H9 (cell line): ENCODE measurements at regions not wholly inside any gene's neighbourhood (a gene's known extent, or its start where the extent isn't known, plus 50 kb on each side); places are given as distances from the start of the nearest gene placed in this dataset.

Experiments used
- DNase-seq: peaks from one replicate; pipeline ENCODE4 v3.0.0-alpha.2; 2017
- H2AFZ ChIP-seq: one replicate; pipeline ENCODE4 v1.6.1; 2013; ENCODE audit warnings: mild to moderate bottlenecking, low read length, control low read depth, moderate library complexity
- H2AK5ac ChIP-seq: 2 replicates; pipeline ENCODE4 v1.6.1; 2013; ENCODE audit warnings: low read length, control low read depth, mixed read lengths; ENCODE audit not compliant: insufficient read length
- H2BK120ac ChIP-seq: one replicate; pipeline ENCODE4 v1.6.1; 2013; ENCODE audit warnings: low read depth, mild to moderate bottlenecking, low read length, control low read depth, inconsistent platforms; ENCODE audit not compliant: poor library complexity, severe bottlenecking
- H2BK12ac ChIP-seq: 2 replicates; pipeline ENCODE4 v1.6.1; 2013; ENCODE audit warnings: low read length, control low read depth, mixed read lengths, low read depth; ENCODE audit not compliant: insufficient read length
- H2BK15ac ChIP-seq: 2 replicates; pipeline ENCODE4 v1.6.1; 2013; ENCODE audit warnings: low read depth, low read length, control low read depth
- H2BK20ac ChIP-seq: one replicate; pipeline ENCODE4 v1.6.1; 2013; ENCODE audit warnings: low read depth, mild to moderate bottlenecking, low read length, control low read depth, inconsistent platforms; ENCODE audit not compliant: poor library complexity, severe bottlenecking
- H2BK5ac ChIP-seq: 2 replicates; pipeline ENCODE4 v1.6.1; 2013; ENCODE audit warnings: low read length, control low read depth, mixed read lengths; ENCODE audit not compliant: insufficient read length
- H3K14ac ChIP-seq: 2 replicates; pipeline ENCODE4 v1.6.1; 2013; ENCODE audit warnings: low read length, control low read depth; ENCODE audit not compliant: insufficient read depth
- H3K18ac ChIP-seq: 2 replicates; pipeline ENCODE4 v1.6.1; 2013; ENCODE audit warnings: low read depth, mild to moderate bottlenecking, mixed read lengths, low read length, control low read depth; ENCODE audit not compliant: insufficient read length
- H3K23ac ChIP-seq: 2 replicates; pipeline ENCODE4 v1.6.1; 2013; ENCODE audit warnings: low read length, control low read depth, mixed read lengths, low read depth; ENCODE audit not compliant: insufficient read length
- H3K23me2 ChIP-seq: 2 replicates; pipeline ENCODE4 v1.6.1; 2013; ENCODE audit warnings: low read depth, mild to moderate bottlenecking, mixed read lengths, low read length, control low read depth; ENCODE audit not compliant: insufficient read length, poor library complexity, severe bottlenecking
- H3K27ac ChIP-seq: 2 replicates; pipeline ENCODE4 v1.5.1; 2013; ENCODE audit warnings: low read length, control low read depth, mixed read lengths, low read depth; ENCODE audit not compliant: insufficient read length
- H3K27me3 ChIP-seq: 2 replicates; pipeline ENCODE4 v1.6.1; 2013; ENCODE audit warnings: low read length, control low read depth, inconsistent platforms; ENCODE audit not compliant: insufficient read depth
- H3K4ac ChIP-seq: 2 replicates; pipeline ENCODE4 v1.6.1; 2013; ENCODE audit warnings: low read depth, mild to moderate bottlenecking, control low read depth, inconsistent platforms, low read length, moderate library complexity
- H3K4me1 ChIP-seq: 2 replicates; pipeline ENCODE4 v1.6.1; 2013; ENCODE audit warnings: low read length, control low read depth, inconsistent platforms; ENCODE audit not compliant: insufficient read depth
- H3K4me2 ChIP-seq: 2 replicates; pipeline ENCODE4 v1.6.1; 2013; ENCODE audit warnings: low read length, control low read depth, mixed read lengths; ENCODE audit not compliant: insufficient read length, insufficient read depth
- H3K56ac ChIP-seq: 2 replicates; pipeline ENCODE4 v1.6.1; 2013; ENCODE audit warnings: low read depth, mild to moderate bottlenecking, mixed read lengths, low read length, control low read depth; ENCODE audit not compliant: insufficient read length
- H3K79me1 ChIP-seq: 2 replicates; pipeline ENCODE4 v1.6.1; 2013; ENCODE audit warnings: low read depth, mild to moderate bottlenecking, moderate library complexity, low read length, control low read depth, inconsistent platforms; ENCODE audit not compliant: insufficient read depth, poor library complexity, severe bottlenecking
- H3K79me2 ChIP-seq: 2 replicates; pipeline ENCODE4 v1.6.1; 2013; ENCODE audit warnings: low read length, control low read depth, inconsistent platforms; ENCODE audit not compliant: insufficient read depth
- H3K9ac ChIP-seq: 2 replicates; pipeline ENCODE4 v1.6.1; 2013; ENCODE audit warnings: low read length, control low read depth, mixed read lengths; ENCODE audit not compliant: insufficient read length; ENCODE audit errors: extremely low read depth
- H3K9me3 ChIP-seq: one replicate; pipeline ENCODE4 v1.6.1; 2013; ENCODE audit warnings: low read depth, low read length, inconsistent platforms; ENCODE audit not compliant: control insufficient read depth
- H3T11ph ChIP-seq: one replicate; pipeline ENCODE4 v1.6.1; 2013; ENCODE audit warnings: mild to moderate bottlenecking, low read length, control low read depth, inconsistent platforms
- H4K20me1 ChIP-seq: one replicate; pipeline ENCODE4 v1.6.1; 2013; ENCODE audit not compliant: control insufficient read depth, insufficient read length, insufficient read depth
- H4K5ac ChIP-seq: 2 replicates; pipeline ENCODE4 v1.6.1; 2013; ENCODE audit warnings: low read depth, mild to moderate bottlenecking, mixed read lengths, low read length, control low read depth; ENCODE audit not compliant: insufficient read length
- H4K8ac ChIP-seq: replicated peaks from 2 replicates; pipeline ENCODE4 v1.6.1; 2013; ENCODE audit warnings: low read length, control low read depth, mixed read lengths, low read depth; ENCODE audit not compliant: insufficient read length
- H4K91ac ChIP-seq: 2 replicates; pipeline ENCODE4 v1.6.1; 2013; ENCODE audit warnings: low read depth, mild to moderate bottlenecking, moderate library complexity, mixed read lengths, low read length, control low read depth; ENCODE audit not compliant: insufficient read length
- H3K27ac Mint-ChIP-seq, 3 experiments: 2 replicates in 2 of 3; 3 replicates in 1 of 3; pipeline ENCODE4 v1.8.0; 2020 to 2021; ENCODE audit warnings: mixed read lengths in 3 of 3, mild to moderate bottlenecking in 1 of 3, moderate library complexity in 1 of 3
- H3K27me3 Mint-ChIP-seq: 2 replicates; pipeline ENCODE4 v1.8.0; 2021; ENCODE audit warnings: low read depth, mild to moderate bottlenecking, moderate library complexity, mixed read lengths
- H3K36me3 Mint-ChIP-seq, 3 experiments: 2 replicates in 2 of 3; 3 replicates in 1 of 3; pipeline ENCODE4 v1.8.0; 2020 to 2021; ENCODE audit warnings: low read depth in 3 of 3, mixed read lengths in 3 of 3; ENCODE audit not compliant: insufficient read depth in 1 of 3
- H3K4me1 Mint-ChIP-seq, 2 experiments: 2 replicates each; pipeline ENCODE4 v1.8.0; 2020; ENCODE audit warnings: mixed read lengths in 2 of 2
- H3K4me3 Mint-ChIP-seq, 2 experiments: 2 replicates in 1 of 2; 3 replicates in 1 of 2; pipeline ENCODE4 v1.8.0; 2020 to 2021; ENCODE audit warnings: mild to moderate bottlenecking in 2 of 2, mixed read lengths in 2 of 2, moderate library complexity in 1 of 2
- H3K9me3 Mint-ChIP-seq, 2 experiments: 2 replicates in 1 of 2; 3 replicates in 1 of 2; pipeline ENCODE4 v1.8.0; 2020; ENCODE audit warnings: mild to moderate bottlenecking in 2 of 2, mixed read lengths in 2 of 2, moderate library complexity in 1 of 2
- CTCF ChIP-seq: fragments of 200-600 bp; sonication (generic); conservative IDR thresholded peaks from 3 replicates; pipeline ENCODE4 v1.8.0; 2021; ENCODE audit warnings: antibody characterized with exemption, mild to moderate bottlenecking
- WGBS: extraction: QIAGEN DNeasy Blood & Tissue Kit; methylation state at CpG from one replicate; pipeline ENCODE4 v1.1.7; 2013; ENCODE audit warnings: missing lambda C conversion rate, low lambda C conversion rate, mixed read lengths; ENCODE audit not compliant: insufficient read length; ENCODE audit errors: extremely low coverage; 5-methylcytosine and 5-hydroxymethylcytosine counted together

- no peak overlapping the region for H2BK12ac ChIP-seq
- no peak overlapping the region for H2BK15ac ChIP-seq
- H3K23me2 ChIP-seq: no peaks in the 10 kb centered on the region
- no peak for DNase-seq
- H4K91ac ChIP-seq: no peak overlapping the region
- no peak overlapping the region for H2BK5ac ChIP-seq
- no peak overlapping the region for H3K18ac ChIP-seq
- no peaks in the 10 kb centered on the region for H3K79me2 ChIP-seq
- Mint-ChIP-seq H3K4me3 (no peak overlapping the region), H3K9me3 (peaks cover 0 to 3% of the 10 kb centered on the region in 2 experiments; a peak in 1 of 5 replicates), H3K27me3 (no peaks in the 10 kb centered on the region; the same call in 1 of the 2 replicates), H3K27ac (no peak overlapping the region), H3K36me3 (no peaks in the 10 kb centered on the region), H3K4me1 (no peaks in the 10 kb centered on the region)
- H3K9ac ChIP-seq: no peak overlapping the region
- no peak overlapping the region for H3K4me2 ChIP-seq
- H4K20me1 ChIP-seq: no peaks in the 10 kb centered on the region
- no peak for TF ChIP-seq CTCF
- no peak overlapping the region for H3K23ac ChIP-seq
- H2AFZ ChIP-seq: no peak overlapping the region
- no peaks in the 10 kb centered on the region for H3K9me3 ChIP-seq
- no peaks in the 10 kb centered on the region for H3K79me1 ChIP-seq
- no peak overlapping the region for H2BK20ac ChIP-seq
- no peak overlapping the region for H2AK5ac ChIP-seq
- H3K27ac ChIP-seq: no peak overlapping the region
- H3K4me1 ChIP-seq: no peaks in the 10 kb centered on the region
- no peak overlapping the region for H4K5ac ChIP-seq
- no peak overlapping the region for H3K14ac ChIP-seq
- WGBS: no CpG with 5 or more reads among the region's 3 CpGs
- H3K27me3 ChIP-seq: no peaks in the 10 kb centered on the region
- no peak overlapping the region for H3K56ac ChIP-seq
- H3T11ph ChIP-seq: no peak overlapping the region
- no peak overlapping the region for H3K4ac ChIP-seq
- no peak overlapping the region for H2BK120ac ChIP-seq
- no peak overlapping the region for H4K8ac ChIP-seq
These were observed 128.0 kb downstream of the INSIG2 start for GRCh38 chr2:118216224-118216623.
